HepG2 (cell line): ENCODE measurements at regions not wholly inside any gene's neighbourhood (a gene's known extent, or its start where the extent isn't known, plus 50 kb on each side); places are given as distances from the start of the nearest gene placed in this dataset.

Source experiments
- ATAC-seq: fragments of 200-7000 bp; cut with Tn5 transposase; 3 replicates; pipeline ENCODE4 v1.9.1; 2020; ENCODE audit warnings: mild to moderate bottlenecking, moderate library complexity
- BruUV-seq: library from RNA; stranded (reverse); fragments of 400-500 nt; replicated peaks from 2 replicates; lab custom pipeline; 2021; lab: Mats Ljungman, UMichigan
- CTCF ChIA-PET: fragments of 300-600 bp; formaldehyde crosslinking; extraction: SDS; loops from one replicate; lab custom pipeline; 2021; ENCODE audit warnings: low total read pairs, inconsistent platforms, low intra/inter-chr PET ratio; lab: Yijun Ruan, JAX
- POLR2A ChIA-PET: fragments of 350-600 bp; sonication (Branson Sonifier 250); formaldehyde crosslinking; loops from one replicate; lab custom pipeline; 2020; ENCODE audit warnings: antibody characterized with exemption, inconsistent platforms; lab: Yijun Ruan, JAX
- DNase-seq: peaks from one replicate; pipeline ENCODE4 v3.0.0-alpha.2; 2015; ENCODE audit warnings: low spot score
- FAIRE-seq: peaks from 3 replicates; lab custom pipeline; 2011; peaks lifted over from hg19 to GRCh38; lab: Jason Lieb, UNC
- H2AFZ ChIP-seq: one replicate; pipeline ENCODE4 v1.6.1; 2011; ENCODE audit warnings: low read length, inconsistent platforms
- H3K27ac ChIP-seq: fragments of 300-600 bp; 3 replicates; pipeline ENCODE4 v1.8.0; 2011; ENCODE audit warnings: mixed run types, mild to moderate bottlenecking, mixed read lengths, low read length, inconsistent platforms; ENCODE audit not compliant: insufficient read depth; ENCODE audit errors: extremely low read length
- H3K27me3 ChIP-seq, 2 experiments: fragments of 200-600 bp in 1 of 2; 2 replicates in 1 of 2; 3 replicates in 1 of 2; pipeline versions ENCODE4 v1.6.0 to v1.8.0; 2011; ENCODE audit warnings: low read length in 2 of 2, mild to moderate bottlenecking in 2 of 2, moderate library complexity in 2 of 2, inconsistent platforms in 1 of 2; ENCODE audit not compliant: insufficient read depth in 2 of 2, control insufficient read depth in 1 of 2
- H3K36me3 ChIP-seq, 2 experiments: fragments of 200-600 bp in 1 of 2; replicated peaks in 1 of 2; 2 replicates in 1 of 2; 3 replicates in 1 of 2; pipeline versions ENCODE4 v1.5.1 to v1.8.0; 2011; ENCODE audit warnings: low read length in 2 of 2, inconsistent platforms in 1 of 2; ENCODE audit not compliant: insufficient read depth in 2 of 2, control insufficient read depth in 1 of 2
- H3K4me1 ChIP-seq: 2 replicates; pipeline ENCODE4 v1.5.1; 2012; ENCODE audit warnings: low read length, inconsistent platforms; ENCODE audit not compliant: insufficient read depth
- H3K4me2 ChIP-seq: 2 replicates; pipeline ENCODE4 v1.6.0; 2011; ENCODE audit warnings: low read depth, low read length, inconsistent platforms
- H3K4me3 ChIP-seq, 3 experiments: fragments of 200-600 bp in 1 of 3; sonication (generic), shearing (Covaris generic) in 1 of 3; replicated peaks in 1 of 3; 2 replicates each; pipeline ENCODE4 v1.5.1; 2011 to 2016; ENCODE audit warnings: low read length in 3 of 3, inconsistent platforms in 2 of 3, low read depth in 2 of 3, mild to moderate bottlenecking in 2 of 3, control low read depth in 1 of 3, mixed read lengths in 1 of 3; ENCODE audit not compliant: insufficient read depth in 1 of 3
- H3K79me2 ChIP-seq: one replicate; pipeline ENCODE4 v1.6.1; 2011; ENCODE audit warnings: low read length, inconsistent platforms; ENCODE audit not compliant: insufficient read depth
- H3K9ac ChIP-seq: 2 replicates; pipeline ENCODE4 v1.6.0; 2011; ENCODE audit warnings: mild to moderate bottlenecking, low read depth, low read length, inconsistent platforms; ENCODE audit not compliant: insufficient read depth
- H3K9me3 ChIP-seq: 2 replicates; pipeline ENCODE4 v1.5.1; 2012; ENCODE audit warnings: mild to moderate bottlenecking, low read length
- H4K20me1 ChIP-seq: 2 replicates; pipeline ENCODE4 v1.6.0; 2011; ENCODE audit warnings: inconsistent platforms, mild to moderate bottlenecking, low read length, moderate library complexity; ENCODE audit not compliant: insufficient read depth
- CBFB ChIP-seq: sonication (generic); formaldehyde crosslinking; IDR thresholded peaks from 2 replicates; pipeline ENCODE4 v1.4.0; 2020; ENCODE audit warnings: missing genetic modification reagents
- CBX2 ChIP-seq, 2 experiments: fragments of 200-600 bp in 1 of 2; sonication (generic); formaldehyde crosslinking in 1 of 2; IDR thresholded peaks; 2 replicates each; pipeline versions ENCODE4 v1.7.0 to v1.8.1; 2018 to 2022; ENCODE audit warnings: low read depth in 2 of 2, low read length in 1 of 2, mild to moderate bottlenecking in 1 of 2, missing genetic modification reagents in 1 of 2
- MXD1 ChIP-seq: sonication (generic); formaldehyde crosslinking; IDR thresholded peaks from 2 replicates; pipeline ENCODE4 v1.4.0; 2020; ENCODE audit warnings: mild to moderate bottlenecking, missing genetic modification reagents
- SIX1 ChIP-seq: sonication (generic); formaldehyde crosslinking; IDR thresholded peaks from 2 replicates; pipeline ENCODE4 v1.4.0; 2020; ENCODE audit warnings: missing genetic modification reagents, borderline replicate concordance
- SNAPC4 ChIP-seq: sonication (generic); formaldehyde crosslinking; IDR thresholded peaks from 2 replicates; pipeline ENCODE4 v1.4.0; 2020; ENCODE audit warnings: mild to moderate bottlenecking, missing genetic modification reagents
- TCF7 ChIP-seq: sonication (generic); IDR thresholded peaks from 2 replicates; pipeline ENCODE4 v1.6.1; 2016; ENCODE audit warnings: antibody characterized with exemption, low read depth
- ZNF558 ChIP-seq: sonication (generic); formaldehyde crosslinking; IDR thresholded peaks from 2 replicates; pipeline ENCODE4 v1.9.0; 2022; ENCODE audit warnings: mild to moderate bottlenecking, missing genetic modification reagents, borderline replicate concordance
- ZNF644 ChIP-seq: IDR thresholded peaks from 2 replicates; pipeline ENCODE4 v1.6.1; 2016; ENCODE audit warnings: low read depth
- ZNF800 ChIP-seq: sonication (generic); formaldehyde crosslinking; IDR thresholded peaks from 2 replicates; pipeline ENCODE4 v1.4.0; 2020; ENCODE audit warnings: missing genetic modification reagents
- WGBS: methylation state at CpG from one replicate; pipeline ENCODE4 v1.1.6; 2017; ENCODE audit warnings: low lambda C conversion rate; 5-methylcytosine and 5-hydroxymethylcytosine counted together
- in situ Hi-C: cut with HindIII; loops from 2 replicates; pipeline ENCODE4 v1.10.0; 2017; ENCODE audit warnings: low pct_unique_long_range_greater_than_20kb; ENCODE audit not compliant: extremely low pct_ligation_motif_present
- intact Hi-C: fragments of 100-400 bp; cut with micrococcal nuclease; formaldehyde crosslinking; loops from one replicate; pipeline ENCODE4 v1.10.0; 2022; ENCODE audit not compliant: unreplicated experiment

GRCh38 chr13:24038841-24039330 is 121.6 kb upstream of the SPATA13 start:
- Histone ChIP-seq H3K4me3 (no peak overlapping the region), H3K27ac (no peak overlapping the region), H2AFZ (no peak overlapping the region), H3K9me3 (no peaks in the 10 kb centered on the region), H4K20me1 (no peaks in the 10 kb centered on the region), H3K36me3 (no peaks in the 10 kb centered on the region), H3K27me3 (0 out of 5 replicates have a peak, but pooled peaks cover 0 to 8% of the 10 kb centered on the region in 2 experiments), H3K4me1 (peaks cover 37% of the 10 kb centered on the region), H3K9ac (no peak overlapping the region), H3K4me2 (0 out of 2 replicates have a peak overlapping the region, but pooled peaks have one; percentile 24), H3K79me2 (no peaks in the 10 kb centered on the region)
- peak; percentile 22 for DNase-seq
- WGBS = 5% methylated on average over 3 of the region's 3 CpGs
- in situ Hi-C loops (no loop called here), intact Hi-C loops (no loop called here)
- ATAC-seq = peak; percentile 53
- no TSS peak for BruUV-seq
- ChIA-PET POLR2A (no interaction called here), CTCF (no interaction called here)
- no peak for TF ChIP-seq ZNF558
- TF ChIP-seq SIX1 (CRISPR knock-in tag) = no peak
- no peak for TF ChIP-seq MXD1 (CRISPR knock-in tag)
- no peak for TF ChIP-seq CBFB (CRISPR knock-in tag)
- no peak for TF ChIP-seq TCF7
- FAIRE-seq = no peak

GRCh38 chr13:24039621-24040475 is 120.7 kb upstream of the SPATA13 start:
- CTCF ChIA-PET = no interaction called here
- no TSS peak for BruUV-seq
- Histone ChIP-seq H3K4me1 (peaks cover 37% of the 10 kb centered on the region), H3K27me3 (0 out of 5 replicates have a peak, but pooled peaks cover 0 to 8% of the 10 kb centered on the region in 2 experiments), H3K79me2 (no peaks in the 10 kb centered on the region), H3K9ac (no peak overlapping the region), H3K4me3 (no peak overlapping the region), H4K20me1 (no peaks in the 10 kb centered on the region), H3K4me2 (no peak overlapping the region), H3K9me3 (no peaks in the 10 kb centered on the region), H3K36me3 (no peaks in the 10 kb centered on the region), H3K27ac (no peak overlapping the region), H2AFZ (no peak overlapping the region)
- no peak for FAIRE-seq
- 6% methylated on average over 5 of the region's 7 CpGs for WGBS
- POLR2A ChIA-PET = no interaction called here
- DNase-seq = no peak
- in situ Hi-C loops = no loop called here
- peak; percentile 22; the same call in 2 of the 3 replicates for ATAC-seq
- intact Hi-C loops = no loop called here
- no peak for TF ChIP-seq CBX2 (IDR thresholded peaks at IDR 0.05; ENCODE audit: low read depth, low read length)
- no peak for TF ChIP-seq CBX2 (CRISPR knock-in tag; IDR thresholded peaks at IDR 0.05; ENCODE audit: low read depth)
- TF ChIP-seq SNAPC4 (CRISPR knock-in tag) = no peak
- no peak for TF ChIP-seq ZNF644 (CRISPR knock-in tag)
- TF ChIP-seq ZNF800 (CRISPR knock-in tag) = no peak
